Hepatocyte (in vitro differentiated cells): ENCODE measurements at regions not wholly inside any gene's neighbourhood (a gene's known extent, or its start where the extent isn't known, plus 50 kb on each side); places are given as distances from the start of the nearest gene placed in this dataset.

Experiments
- DNase-seq: peaks from one replicate; pipeline ENCODE4 v3.0.0-alpha.2; 2016; ENCODE audit warnings: low spot score
- H2AFZ ChIP-seq: fragments of 200-600 bp; sonication (generic); 2 replicates; pipeline ENCODE4 v1.6.0; 2016; ENCODE audit warnings: antibody characterized with exemption, mild to moderate bottlenecking
- H3K27ac ChIP-seq: fragments of 200-600 bp; sonication (generic); 2 replicates; pipeline ENCODE4 v1.5.1; 2016; ENCODE audit warnings: mild to moderate bottlenecking
- H3K27me3 ChIP-seq: fragments of 200-600 bp; sonication (generic); 2 replicates; pipeline ENCODE4 v1.6.1; 2016
- H3K36me3 ChIP-seq: fragments of 200-600 bp; sonication (generic); replicated peaks from 2 replicates; pipeline ENCODE4 v1.5.1; 2016; ENCODE audit warnings: low read depth; ENCODE audit not compliant: insufficient read depth
- H3K4me1 ChIP-seq: fragments of 200-600 bp; sonication (generic); 2 replicates; pipeline ENCODE4 v1.5.1; 2016; ENCODE audit warnings: mild to moderate bottlenecking, moderate library complexity; ENCODE audit not compliant: insufficient read depth
- H3K4me2 ChIP-seq: fragments of 200-600 bp; sonication (generic); 2 replicates; pipeline ENCODE4 v1.6.0; 2016
- H3K4me3 ChIP-seq: fragments of 200-600 bp; sonication (generic); 2 replicates; pipeline ENCODE4 v1.5.1; 2016; ENCODE audit warnings: mild to moderate bottlenecking
- H3K79me2 ChIP-seq: fragments of 200-600 bp; sonication (generic); 2 replicates; pipeline ENCODE4 v1.6.0; 2017; ENCODE audit warnings: mild to moderate bottlenecking
- H3K9me2 ChIP-seq: fragments of 200-600 bp; sonication (generic); replicated peaks from 2 replicates; pipeline ENCODE4 v1.6.0; 2017; ENCODE audit warnings: mild to moderate bottlenecking; ENCODE audit not compliant: insufficient read depth
- H3K9me3 ChIP-seq: fragments of 200-600 bp; sonication (generic); 2 replicates; pipeline ENCODE4 v1.5.1; 2016; ENCODE audit warnings: low read depth, mild to moderate bottlenecking
- H4K20me1 ChIP-seq: fragments of 200-600 bp; sonication (generic); 2 replicates; pipeline ENCODE4 v1.6.0; 2016; ENCODE audit warnings: mild to moderate bottlenecking; ENCODE audit not compliant: insufficient read depth, poor library complexity, severe bottlenecking
- CTCF ChIP-seq: fragments of 200-600 bp; sonication (generic); IDR thresholded peaks from 2 replicates; pipeline ENCODE4 v1.5.1; 2016; ENCODE audit warnings: antibody characterized with exemption, mild to moderate bottlenecking; ENCODE audit not compliant: poor library complexity
- EZH2 ChIP-seq: fragments of 200-600 bp; sonication (generic); IDR thresholded peaks from 2 replicates; pipeline ENCODE4 v1.6.1; 2016; ENCODE audit warnings: antibody characterized with exemption, mild to moderate bottlenecking, borderline replicate concordance
- EZH2phosphoT487 ChIP-seq: fragments of 200-600 bp; sonication (generic); IDR thresholded peaks from one replicate; pipeline ENCODE4 v1.6.1; 2018; ENCODE audit warnings: antibody characterized with exemption, mild to moderate bottlenecking, low read depth, moderate library complexity; ENCODE audit not compliant: unreplicated experiment, severe bottlenecking
- WGBS: methylation state at CpG from one replicate; pipeline ENCODE4 v1.1.6; 2016; ENCODE audit warnings: low lambda C conversion rate; ENCODE audit errors: missing lambda C conversion rate; 5-methylcytosine and 5-hydroxymethylcytosine counted together

GRCh38 chrX:63835361-63835760, 50.3 kb upstream of the ARHGEF9 start:
- TF ChIP-seq EZH2phosphoT487 = no peak
- TF ChIP-seq CTCF = no peak
- TF ChIP-seq EZH2 = no peak
- Histone ChIP-seq H3K9me2 (no peaks in the 10 kb centered on the region), H3K79me2 (no peaks in the 10 kb centered on the region), H3K27ac (no peak overlapping the region), H3K9me3 (no peaks in the 10 kb centered on the region), H3K4me3 (no peak overlapping the region), H3K27me3 (no peaks in the 10 kb centered on the region), H3K4me2 (no peak overlapping the region), H2AFZ (no peak overlapping the region), H3K36me3 (no peaks in the 10 kb centered on the region), H3K4me1 (no peaks in the 10 kb centered on the region), H4K20me1 (no peaks in the 10 kb centered on the region)
- 67% methylated on average over 4 of the region's 4 CpGs for WGBS
- no peak for DNase-seq
